HG03565 (cell line): ENCODE measurements at regions not wholly inside any gene's neighbourhood (a gene's known extent, or its start where the extent isn't known, plus 50 kb on each side); places are given as distances from the start of the nearest gene placed in this dataset.
"Not testable (repeated sequence)": the region's sequence is repeated elsewhere in the genome, so short reads cannot be mapped to it uniquely, and the experiment has no call there.

Experiments used
- ATAC-seq: cut with Tn5 transposase; IDR thresholded peaks from one replicate; pipeline ENCODE4 v1.9.1; 2021; ENCODE audit warnings: mild to moderate bottlenecking, moderate library complexity; ENCODE audit not compliant: unreplicated experiment

GRCh38 chr5:67606586-67606947 lies 410.0 kb upstream of the CD180 start:
- ATAC-seq: no peak

GRCh38 chr5:67605730-67606585 lies 409.4 kb upstream of the CD180 start:
- ATAC-seq: no peak

GRCh38 chr5:67591491-67591890 lies 394.9 kb upstream of the CD180 start:
- ATAC-seq: no peak

GRCh38 chr5:67588389-67588788 lies 391.8 kb upstream of the CD180 start:
- ATAC-seq: no peak

- ATAC-seq: no peak
Observed at GRCh38 chr5:67581203-67581602, 384.6 kb upstream of the CD180 start.

- no peak for ATAC-seq
Observed at GRCh38 chr5:67578011-67578410, 381.4 kb upstream of the CD180 start.

- ATAC-seq: no peak
Observed at GRCh38 chr5:67577424-67577823, 380.8 kb upstream of the CD180 start.

GRCh38 chr5:67576112-67576511 lies 379.5 kb upstream of the CD180 start:
- no peak for ATAC-seq

- ATAC-seq: no peak
Observed at GRCh38 chr5:67575087-67575486, 378.5 kb upstream of the CD180 start.

GRCh38 chr5:67561151-67561932 lies 364.7 kb upstream of the CD180 start:
- no peak for ATAC-seq

GRCh38 chr5:67552773-67553172 lies 356.2 kb upstream of the CD180 start:
- ATAC-seq: no peak

GRCh38 chr5:67549947-67550346 lies 353.3 kb upstream of the CD180 start:
- ATAC-seq: no peak

GRCh38 chr5:67549296-67549618 lies 352.7 kb upstream of the CD180 start:
- no peak for ATAC-seq

GRCh38 chr5:67548520-67549295 lies 352.1 kb upstream of the CD180 start:
- ATAC-seq: no peak

GRCh38 chr5:67547682-67548081 lies 351.1 kb upstream of the CD180 start:
- no peak for ATAC-seq

GRCh38 chr5:67544942-67545341 lies 348.3 kb upstream of the CD180 start:
- ATAC-seq: not testable (repeated sequence)

GRCh38 chr5:67543720-67544270 lies 347.2 kb upstream of the CD180 start:
- no peak for ATAC-seq

- no peak for ATAC-seq
Observed at GRCh38 chr5:67542479-67542878, 345.9 kb upstream of the CD180 start.

- no peak for ATAC-seq
Observed at GRCh38 chr5:67541875-67542274, 345.3 kb upstream of the CD180 start.

- ATAC-seq: no peak
Observed at GRCh38 chr5:67538855-67539506, 342.4 kb upstream of the CD180 start.
